ENCODE measurements at regions not wholly inside any gene's neighbourhood (a gene's known extent, or its start where the extent isn't known, plus 50 kb on each side); places are given as distances from the start of the nearest gene placed in this dataset.

GRCh38 chr10:43878386-43878785, 229.7 kb upstream of the ZNF32 start:
- Histone ChIP-seq H2AFZ (ENCODE audit: low read depth, low read length) (no peak overlapping the region), H3K27me3 (ENCODE audit: insufficient read depth, low read length, poor library complexity) (no peaks in the 10 kb centered on the region), H3K27ac (ENCODE audit: low read length) (no peak overlapping the region), H3K4me1 (ENCODE audit: insufficient read depth, low read length) (no peaks in the 10 kb centered on the region), H3K36me3 (ENCODE audit: insufficient read depth, low read length) (no peaks in the 10 kb centered on the region), H3K9ac (ENCODE audit: low read depth, low read length) (no peak overlapping the region), H3K4me2 (ENCODE audit: insufficient read depth, low read length) (no peak overlapping the region), H3K4me3 (ENCODE audit: low read depth in 1 of 2, low read length in 2 of 2) (no peak overlapping the region), H4K20me1 (ENCODE audit: insufficient read depth, low read length) (no peaks in the 10 kb centered on the region), H3K79me2 (ENCODE audit: insufficient read depth, low read length) (no peaks in the 10 kb centered on the region), H3K9me3 (ENCODE audit: insufficient read depth, low read length, severe bottlenecking) (no peaks in the 10 kb centered on the region)
- TF ChIP-seq CTCF (IDR thresholded peaks at IDR 0.05; ENCODE audit: borderline replicate concordance, extremely low read depth, low read length, poor library complexity, severe bottlenecking) = no peak
- no peak for TF ChIP-seq EZH2 (IDR thresholded peaks at IDR 0.05; ENCODE audit: borderline replicate concordance, low read depth, low read length, severe bottlenecking)
- no peak for DNase-seq
- no peak for ATAC-seq (ENCODE audit: insufficient read depth, low read depth)

DNA sequence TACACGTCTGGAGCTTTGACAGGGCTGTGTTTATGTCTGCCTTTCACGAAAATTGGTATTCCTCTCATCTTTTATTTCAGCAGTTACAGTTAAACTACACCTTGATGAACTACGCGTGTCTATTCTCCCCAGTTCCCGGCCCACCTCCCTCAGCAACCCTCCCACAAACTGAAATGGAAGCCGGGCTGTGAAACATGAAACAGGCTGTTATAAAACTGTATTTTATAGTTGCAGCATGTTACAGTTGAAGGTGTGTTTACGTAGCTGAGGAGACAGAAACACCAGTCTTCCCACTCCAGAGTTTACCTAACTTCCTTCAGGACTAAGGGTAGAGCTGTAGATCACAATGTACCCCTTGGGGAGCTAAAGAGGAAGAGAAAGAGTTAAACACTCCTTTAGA, 228.3 kb upstream of the ZNF32 start:
- no peaks in the 10 kb centered on the region for H3K4me1 ChIP-seq (ENCODE audit: insufficient read depth, low read length)
- no peak overlapping the region for H2AFZ ChIP-seq (ENCODE audit: low read depth, low read length)
- no peaks in the 10 kb centered on the region for H3K79me2 ChIP-seq (ENCODE audit: insufficient read depth, low read length)
- no peak overlapping the region for H3K27ac ChIP-seq (ENCODE audit: low read length)
- no peak for TF ChIP-seq EZH2 (IDR thresholded peaks at IDR 0.05; ENCODE audit: borderline replicate concordance, low read depth, low read length, severe bottlenecking)
- no peak for TF ChIP-seq CTCF (IDR thresholded peaks at IDR 0.05; ENCODE audit: borderline replicate concordance, extremely low read depth, low read length, poor library complexity, severe bottlenecking)
- no peaks in the 10 kb centered on the region for H3K9me3 ChIP-seq (ENCODE audit: insufficient read depth, low read length, severe bottlenecking)
- DNase-seq (no peak), ATAC-seq (ENCODE audit: insufficient read depth, low read depth) (no peak)
- H3K4me2 ChIP-seq (ENCODE audit: insufficient read depth, low read length) = no peak overlapping the region
- no peak overlapping the region for H3K4me3 ChIP-seq (ENCODE audit: low read depth in 1 of 2, low read length in 2 of 2)
- no peaks in the 10 kb centered on the region for H4K20me1 ChIP-seq (ENCODE audit: insufficient read depth, low read length)
- no peaks in the 10 kb centered on the region for H3K27me3 ChIP-seq (ENCODE audit: insufficient read depth, low read length, poor library complexity)
- H3K9ac ChIP-seq (ENCODE audit: low read depth, low read length) = no peak overlapping the region
- H3K36me3 ChIP-seq (ENCODE audit: insufficient read depth, low read length) = no peaks in the 10 kb centered on the region

DNA sequence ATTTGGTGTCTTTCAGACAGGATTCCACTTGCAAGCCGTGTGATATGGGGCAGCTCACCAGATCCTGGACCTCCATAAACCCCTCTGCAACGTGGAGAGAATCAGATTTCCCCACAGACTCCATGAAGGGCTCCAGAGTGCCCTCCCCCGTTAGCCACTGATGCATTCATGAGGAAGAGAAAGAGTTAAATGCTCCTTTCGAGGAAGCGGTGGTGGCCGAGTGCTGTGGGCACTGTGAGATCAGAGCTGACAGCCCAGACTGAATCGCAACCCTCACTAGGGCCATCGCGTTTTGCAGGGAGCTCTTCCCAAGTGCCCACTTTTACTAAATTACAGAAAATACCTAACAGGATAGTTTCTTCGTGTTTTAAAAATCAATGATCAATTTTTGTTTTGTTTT, 226.3 kb upstream of the ZNF32 start:
- H2AFZ ChIP-seq (ENCODE audit: low read depth, low read length) = no peak overlapping the region
- H3K4me2 ChIP-seq (ENCODE audit: insufficient read depth, low read length) = no peak overlapping the region

More for the DNA sequence above, 226.3 kb upstream of the ZNF32 start:
- Histone ChIP-seq H3K27me3 (ENCODE audit: insufficient read depth, low read length, poor library complexity) (no peaks in the 10 kb centered on the region), H3K27ac (ENCODE audit: low read length) (no peak overlapping the region), H3K4me1 (ENCODE audit: insufficient read depth, low read length) (no peaks in the 10 kb centered on the region), H3K79me2 (ENCODE audit: insufficient read depth, low read length) (no peaks in the 10 kb centered on the region), H3K9me3 (ENCODE audit: insufficient read depth, low read length, severe bottlenecking) (no peaks in the 10 kb centered on the region), H4K20me1 (ENCODE audit: insufficient read depth, low read length) (no peaks in the 10 kb centered on the region), H3K4me3 (ENCODE audit: low read depth in 1 of 2, low read length in 2 of 2) (no peak overlapping the region), H3K9ac (ENCODE audit: low read depth, low read length) (no peak overlapping the region), H3K36me3 (ENCODE audit: insufficient read depth, low read length) (no peaks in the 10 kb centered on the region)
- DNase-seq (no peak), ATAC-seq (ENCODE audit: insufficient read depth, low read depth) (no peak)
- TF ChIP-seq EZH2 (IDR thresholded peaks at IDR 0.05; ENCODE audit: borderline replicate concordance, low read depth, low read length, severe bottlenecking) = no peak
- TF ChIP-seq CTCF (IDR thresholded peaks at IDR 0.05; ENCODE audit: borderline replicate concordance, extremely low read depth, low read length, poor library complexity, severe bottlenecking) = no peak
